ENCODE measurements at regions not wholly inside any gene's neighbourhood (a gene's known extent, or its start where the extent isn't known, plus 50 kb on each side); places are given as distances from the start of the nearest gene placed in this dataset.

DNA sequence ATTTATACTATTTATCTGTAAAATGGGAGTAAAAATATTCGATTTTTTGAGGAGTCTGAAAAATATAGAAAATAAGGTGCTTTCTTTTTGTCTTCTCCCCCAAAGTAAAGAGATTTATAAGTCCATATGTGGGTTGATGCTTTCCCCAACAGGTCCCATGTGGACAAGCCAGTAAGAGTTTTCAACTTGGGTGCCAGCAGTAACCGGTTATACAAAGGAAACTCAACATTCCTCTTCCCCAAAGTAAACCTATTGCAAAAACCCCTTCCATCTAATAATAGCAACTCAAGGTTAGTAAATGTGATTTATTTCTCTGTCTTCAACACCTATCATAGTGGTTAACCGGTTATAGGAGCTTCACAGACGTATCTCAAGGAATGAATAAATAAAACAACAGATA lies 1206.9 kb upstream of the SEL1L start:
- TF ChIP-seq CTCF (IDR thresholded peaks at IDR 0.05; ENCODE audit: low read length) = no peak
- TF ChIP-seq EZH2 (IDR thresholded peaks at IDR 0.05; ENCODE audit: borderline replicate concordance, low read length) = no peak
